BLaER1 (cell line): ENCODE measurements at regions not wholly inside any gene's neighbourhood (a gene's known extent, or its start where the extent isn't known, plus 50 kb on each side); places are given as distances from the start of the nearest gene placed in this dataset.

ENCODE experiments used
- H3K27ac ChIP-seq: shearing (Covaris generic); formaldehyde crosslinking; 2 replicates; pipeline ENCODE4 v1.8.1; 2022
- H3K27me3 ChIP-seq: shearing (Covaris generic); formaldehyde crosslinking; 2 replicates; pipeline ENCODE4 v1.8.1; 2022
- H3K36me3 ChIP-seq: shearing (Covaris generic); formaldehyde crosslinking; 2 replicates; pipeline ENCODE4 v1.8.1; 2022
- H3K4me1 ChIP-seq: shearing (Covaris generic); formaldehyde crosslinking; 2 replicates; pipeline ENCODE4 v1.8.1; 2022
- H3K4me2 ChIP-seq: shearing (Covaris generic); formaldehyde crosslinking; 2 replicates; pipeline ENCODE4 v1.8.1; 2022
- H3K4me3 ChIP-seq: shearing (Covaris generic); formaldehyde crosslinking; 2 replicates; pipeline ENCODE4 v1.8.1; 2022
- H3K9ac ChIP-seq: shearing (Covaris generic); formaldehyde crosslinking; 2 replicates; pipeline ENCODE4 v1.8.1; 2022
- H3K9me3 ChIP-seq: shearing (Covaris generic); formaldehyde crosslinking; 2 replicates; pipeline ENCODE4 v1.8.1; 2022
- H4K20me1 ChIP-seq: shearing (Covaris generic); formaldehyde crosslinking; 2 replicates; pipeline ENCODE4 v1.8.1; 2022
- Cebpa-rat ChIP-seq: shearing (Covaris generic); IDR thresholded peaks from 2 replicates; pipeline ENCODE4 v1.8.1; 2022

DNA sequence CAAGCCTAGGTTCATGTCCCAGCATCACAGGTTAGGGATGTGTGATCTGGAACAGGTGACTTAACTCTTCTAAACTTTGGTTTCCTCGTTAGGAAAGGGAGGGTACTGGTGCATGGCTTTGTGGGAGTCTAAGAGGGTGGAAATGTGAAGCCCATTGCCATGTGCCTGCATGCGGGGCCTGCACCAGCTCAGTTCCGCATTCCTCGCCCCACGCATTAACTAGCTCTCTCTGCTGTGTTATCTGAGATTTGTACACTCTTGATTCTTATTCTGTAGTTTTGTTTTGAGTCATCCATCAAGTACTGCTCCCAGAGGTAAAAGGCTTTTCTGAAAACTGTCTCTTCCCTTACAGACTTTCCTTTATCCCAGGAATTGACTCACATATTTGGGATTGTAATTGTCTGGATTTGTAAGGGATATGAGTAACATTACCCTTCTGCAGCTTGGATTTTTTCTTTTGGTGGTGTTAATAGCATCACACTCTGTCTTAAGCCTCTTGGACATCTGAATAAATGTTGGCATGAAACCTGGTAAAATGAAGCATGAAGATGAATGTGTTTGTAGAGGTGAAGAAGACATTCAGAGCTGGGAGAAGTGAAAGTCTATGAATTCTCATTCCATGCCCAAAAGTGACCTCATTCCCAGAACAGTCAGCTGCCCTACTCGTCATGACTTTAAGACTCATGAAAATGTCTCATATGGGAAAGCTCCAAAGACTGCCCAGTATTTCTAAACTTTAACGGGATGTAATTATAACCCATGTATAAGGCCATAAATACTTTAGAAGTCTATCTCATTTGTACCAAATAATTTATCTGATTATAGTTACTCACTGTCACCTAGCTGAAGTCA, 357.3 kb downstream of the FOXA2 start:
- H4K20me1 ChIP-seq: no peaks in the 10 kb centered on the region
- peaks cover 19% of the 10 kb centered on the region for H3K4me1 ChIP-seq
- H3K27ac ChIP-seq: no peak overlapping the region
- no peaks in the 10 kb centered on the region for H3K9me3 ChIP-seq
- H3K9ac ChIP-seq: no peak overlapping the region
- H3K27me3 ChIP-seq: no peaks in the 10 kb centered on the region
- TF ChIP-seq Cebpa-rat: no peak
- H3K4me3 ChIP-seq: no peak overlapping the region
- no peak overlapping the region for H3K4me2 ChIP-seq
- no peaks in the 10 kb centered on the region for H3K36me3 ChIP-seq

DNA sequence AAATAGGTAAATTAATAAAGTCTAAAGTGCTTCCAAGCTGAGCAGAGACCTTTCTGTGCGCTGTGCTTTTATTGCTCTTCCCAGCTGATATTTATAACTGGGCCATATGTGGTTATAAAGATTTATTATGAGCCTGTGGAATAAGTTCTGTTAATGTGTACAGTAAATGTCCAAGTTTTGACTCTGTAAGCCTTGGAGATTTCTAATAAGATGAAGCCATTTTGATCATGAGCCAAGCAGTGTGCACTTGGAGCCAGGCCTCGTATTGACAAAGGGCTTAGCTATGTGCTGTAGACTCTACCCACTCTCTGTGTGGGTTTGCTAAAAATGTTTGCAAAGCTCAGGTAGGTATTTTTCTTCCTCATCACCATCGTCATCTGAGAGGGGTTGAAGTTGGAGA, 361.1 kb downstream of the FOXA2 start:
- Histone ChIP-seq H3K36me3 (no peaks in the 10 kb centered on the region), H3K9me3 (no peaks in the 10 kb centered on the region), H3K9ac (no peak overlapping the region), H3K4me1 (no peaks in the 10 kb centered on the region), H3K4me2 (no peak overlapping the region), H3K27ac (no peak overlapping the region), H3K4me3 (no peak overlapping the region), H3K27me3 (no peaks in the 10 kb centered on the region), H4K20me1 (no peaks in the 10 kb centered on the region)
- no peak for TF ChIP-seq Cebpa-rat

DNA sequence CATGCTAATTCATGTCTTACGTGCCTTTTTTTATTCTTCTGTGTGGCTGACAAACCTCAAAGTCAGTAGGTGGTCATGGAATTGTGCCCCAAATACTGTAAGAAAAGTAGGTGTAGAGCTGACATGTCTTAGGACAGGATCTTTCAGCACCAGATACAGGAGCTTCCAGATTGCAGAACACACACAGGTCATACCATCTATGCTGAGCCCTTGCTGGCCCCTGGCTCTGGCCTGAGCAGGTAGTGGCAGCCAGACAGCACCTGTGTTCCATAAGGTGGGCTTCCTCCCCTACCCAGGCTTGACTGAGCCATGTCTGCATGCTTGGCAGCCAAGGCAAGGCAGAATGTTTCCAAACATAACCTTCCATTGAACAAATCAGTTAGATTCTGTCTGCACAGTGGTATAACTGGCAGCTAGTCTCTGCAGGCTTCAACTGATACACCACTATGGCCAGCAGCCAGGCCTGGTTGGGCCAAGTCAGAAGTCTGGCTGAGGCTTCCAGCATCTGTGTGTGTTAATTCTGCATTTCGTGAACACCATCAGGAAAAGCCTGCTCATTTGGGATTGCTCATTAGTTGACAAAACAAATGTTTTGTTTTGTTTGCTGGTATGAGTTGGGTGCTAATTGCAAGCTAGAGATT, 366.5 kb downstream of the FOXA2 start:
- Histone ChIP-seq H3K4me2 (no peak overlapping the region), H4K20me1 (no peaks in the 10 kb centered on the region), H3K27me3 (no peaks in the 10 kb centered on the region), H3K36me3 (no peaks in the 10 kb centered on the region), H3K9ac (no peak overlapping the region), H3K4me1 (peaks cover 19% of the 10 kb centered on the region), H3K27ac (no peak overlapping the region), H3K4me3 (no peak overlapping the region), H3K9me3 (no peaks in the 10 kb centered on the region)
- TF ChIP-seq Cebpa-rat: no peak

DNA sequence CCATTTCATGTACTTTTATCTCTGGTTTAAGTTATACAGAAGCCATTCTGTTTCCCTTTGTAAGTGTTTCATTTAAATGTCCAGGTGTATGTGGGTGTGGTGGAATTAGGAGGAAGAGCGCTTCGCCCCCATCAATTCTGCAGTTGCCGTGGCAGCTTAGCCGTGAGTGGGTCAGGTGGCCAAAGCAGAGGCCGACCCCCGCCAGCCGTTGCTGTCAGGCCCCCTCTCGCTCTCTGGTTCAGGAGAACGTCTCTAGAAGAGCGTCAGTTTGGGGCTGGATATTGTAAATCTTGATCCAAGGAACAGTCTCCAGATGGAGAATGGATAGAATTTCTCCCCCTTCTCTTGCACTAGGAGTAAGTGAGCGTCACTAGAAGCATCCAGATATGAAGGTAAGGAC, 367.4 kb downstream of the FOXA2 start:
- no peaks in the 10 kb centered on the region for H4K20me1 ChIP-seq
- no peaks in the 10 kb centered on the region for H3K36me3 ChIP-seq
- no peak overlapping the region for H3K27ac ChIP-seq
- H3K4me1 ChIP-seq: peaks cover 19% of the 10 kb centered on the region
- no peak overlapping the region for H3K4me2 ChIP-seq
- H3K9me3 ChIP-seq: no peaks in the 10 kb centered on the region
- no peak overlapping the region for H3K4me3 ChIP-seq
- no peak overlapping the region for H3K9ac ChIP-seq
- H3K27me3 ChIP-seq: no peaks in the 10 kb centered on the region
- TF ChIP-seq Cebpa-rat: no peak

DNA sequence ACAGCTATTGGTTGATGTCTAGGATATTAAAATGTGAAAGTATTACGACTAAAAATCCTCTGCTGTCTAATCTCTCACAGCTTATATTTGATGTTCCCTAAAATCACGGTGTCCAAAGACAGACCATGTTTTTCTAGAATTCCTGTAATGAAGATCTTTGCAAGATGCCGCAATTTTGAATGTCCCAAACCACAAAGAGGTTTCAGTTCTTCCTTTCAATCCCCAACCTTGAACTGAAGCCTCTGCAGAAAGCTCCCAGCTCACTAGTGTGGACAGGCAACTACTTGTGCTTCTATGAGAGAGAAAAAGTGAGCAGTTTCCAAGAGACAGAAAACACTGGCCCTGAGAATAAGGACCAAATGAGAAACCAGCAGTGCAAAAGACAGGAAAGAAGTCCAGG, 370.1 kb downstream of the FOXA2 start:
- Histone ChIP-seq H3K27ac (no peak overlapping the region), H3K36me3 (no peaks in the 10 kb centered on the region), H3K27me3 (no peaks in the 10 kb centered on the region), H3K4me3 (no peak overlapping the region), H3K9me3 (peaks cover 3% of the 10 kb centered on the region; the same call in 1 of the 2 replicates), H3K4me1 (peaks cover 19% of the 10 kb centered on the region), H4K20me1 (no peaks in the 10 kb centered on the region), H3K4me2 (peak overlapping the region; percentile 25), H3K9ac (no peak overlapping the region)
- no peak for TF ChIP-seq Cebpa-rat

DNA sequence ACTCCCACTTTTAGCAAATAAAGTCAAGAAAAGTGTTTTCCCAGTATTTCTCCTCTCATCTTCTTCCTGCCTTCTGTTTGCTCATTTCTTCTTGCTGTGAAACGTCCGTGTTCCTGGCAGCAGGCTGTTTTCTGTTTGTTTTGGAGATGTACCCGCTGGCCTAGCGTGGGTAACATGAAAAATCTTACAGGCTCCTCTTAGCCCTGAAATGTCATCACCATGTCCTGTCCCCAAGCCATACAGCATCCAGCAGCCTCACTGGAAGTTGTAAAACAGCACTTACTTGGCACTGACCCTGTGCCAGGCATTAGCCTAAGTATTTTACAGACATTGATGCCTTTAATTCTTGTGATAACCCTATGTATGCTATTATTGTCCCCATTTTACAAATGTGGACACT, 371.1 kb downstream of the FOXA2 start:
- no peak overlapping the region for H3K9ac ChIP-seq
- no peaks in the 10 kb centered on the region for H3K36me3 ChIP-seq
- H3K4me2 ChIP-seq: no peak overlapping the region
- H3K9me3 ChIP-seq: peaks cover 4% of the 10 kb centered on the region; the same call in 1 of the 2 replicates
- no peak overlapping the region for H3K27ac ChIP-seq
- no peaks in the 10 kb centered on the region for H3K27me3 ChIP-seq
- H3K4me1 ChIP-seq: peaks cover 19% of the 10 kb centered on the region
- TF ChIP-seq Cebpa-rat: no peak
- no peak overlapping the region for H3K4me3 ChIP-seq
- H4K20me1 ChIP-seq: no peaks in the 10 kb centered on the region

GRCh38 chr20:22207280-22207679, 377.1 kb downstream of the FOXA2 start:
- Histone ChIP-seq H3K4me2 (no peak overlapping the region), H3K27me3 (no peaks in the 10 kb centered on the region), H3K27ac (no peak overlapping the region), H3K9ac (no peak overlapping the region), H3K4me1 (no peaks in the 10 kb centered on the region), H3K9me3 (peaks cover 10% of the 10 kb centered on the region), H3K36me3 (no peaks in the 10 kb centered on the region), H3K4me3 (no peak overlapping the region), H4K20me1 (no peaks in the 10 kb centered on the region)
- no peak for TF ChIP-seq Cebpa-rat

DNA sequence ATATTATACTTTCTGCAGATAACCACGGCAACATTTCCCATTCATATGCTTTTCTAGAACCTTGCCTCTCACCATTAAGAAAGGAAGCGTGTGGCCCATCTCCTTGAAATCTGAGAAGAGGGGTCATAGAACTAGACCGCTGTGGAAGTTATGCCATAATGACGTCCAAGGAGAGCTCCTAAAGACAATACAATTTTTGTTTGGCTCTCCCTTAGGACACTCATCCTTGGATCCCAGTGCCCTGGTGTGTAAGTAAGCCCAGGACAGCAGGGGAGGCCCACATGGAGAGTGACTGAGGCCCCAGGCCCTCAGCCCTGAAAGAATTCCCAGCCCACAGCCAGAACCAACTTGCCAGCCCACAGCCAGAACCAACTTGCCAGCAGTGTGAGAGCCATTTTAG, 379.6 kb downstream of the FOXA2 start:
- Histone ChIP-seq H3K9ac (no peak overlapping the region), H3K4me3 (no peak overlapping the region), H3K27me3 (no peaks in the 10 kb centered on the region), H4K20me1 (no peaks in the 10 kb centered on the region), H3K4me1 (no peaks in the 10 kb centered on the region), H3K36me3 (no peaks in the 10 kb centered on the region), H3K9me3 (peaks cover 10% of the 10 kb centered on the region), H3K4me2 (no peak overlapping the region), H3K27ac (no peak overlapping the region)
- no peak for TF ChIP-seq Cebpa-rat

DNA sequence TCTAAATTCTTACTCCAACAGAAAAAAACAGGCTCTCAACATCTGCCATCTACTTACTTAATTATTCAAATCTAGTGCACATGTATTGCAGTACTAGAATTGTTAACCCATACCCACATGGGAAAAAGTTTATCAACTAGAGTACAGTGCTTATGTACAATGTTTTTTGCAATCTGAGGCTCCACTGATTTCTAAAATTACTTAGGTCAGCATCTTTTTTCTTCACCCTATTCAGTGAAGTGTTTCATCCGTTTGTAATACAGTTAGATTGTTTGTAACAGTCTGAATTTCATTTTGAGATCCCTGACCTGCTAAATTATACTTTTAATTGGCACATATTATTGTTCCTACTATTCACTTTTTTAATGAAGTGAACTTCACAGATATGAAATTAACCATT, 402.2 kb downstream of the FOXA2 start:
- Histone ChIP-seq H3K36me3 (no peaks in the 10 kb centered on the region), H3K9me3 (no peaks in the 10 kb centered on the region)
- no peak for TF ChIP-seq Cebpa-rat

GRCh38 chr20:22180244-22180643, 404.1 kb downstream of the FOXA2 start:
- Histone ChIP-seq H3K4me1 (no peaks in the 10 kb centered on the region), H3K4me2 (no peak overlapping the region)

More for the DNA sequence above, 402.2 kb downstream of the FOXA2 start:
- no peaks in the 10 kb centered on the region for H4K20me1 ChIP-seq
- no peak overlapping the region for H3K9ac ChIP-seq
- no peak overlapping the region for H3K27ac ChIP-seq
- H3K27me3 ChIP-seq: no peaks in the 10 kb centered on the region
- no peaks in the 10 kb centered on the region for H3K4me1 ChIP-seq
- H3K4me2 ChIP-seq: no peak overlapping the region
- no peak overlapping the region for H3K4me3 ChIP-seq

More at GRCh38 chr20:22180244-22180643, 404.1 kb downstream of the FOXA2 start:
- Histone ChIP-seq H3K27ac (no peak overlapping the region), H3K4me3 (no peak overlapping the region), H4K20me1 (no peaks in the 10 kb centered on the region), H3K9ac (no peak overlapping the region), H3K27me3 (no peaks in the 10 kb centered on the region), H3K36me3 (no peaks in the 10 kb centered on the region), H3K9me3 (peaks cover 8% of the 10 kb centered on the region; the same call in 1 of the 2 replicates)
- no peak for TF ChIP-seq Cebpa-rat
